Naive thymus-derived CD4-positive, alpha-beta T cell (primary cell): ENCODE measurements at regions not wholly inside any gene's neighbourhood (a gene's known extent, or its start where the extent isn't known, plus 50 kb on each side); places are given as distances from the start of the nearest gene placed in this dataset.

Experiments used
- ATAC-seq: fragments of 150-1000 bp; cut with Tn5 transposase; 2 replicates; pipeline ENCODE4 v1.10.0; 2021; ENCODE audit warnings: mild to moderate bottlenecking, moderate library complexity
- CTCF ChIA-PET: fragments of 350-600 bp; sonication (Branson Sonifier 250); formaldehyde crosslinking; loops from one replicate; lab custom pipeline; 2021; ENCODE audit warnings: antibody characterized with exemption; lab: Charles Lee
- POLR2A ChIA-PET: fragments of 350-600 bp; sonication (Branson Sonifier 250); formaldehyde crosslinking; loops from one replicate; lab custom pipeline; 2021; ENCODE audit warnings: antibody characterized with exemption, inconsistent platforms; lab: Charles Lee
- DNase-seq, 9 donors: peaks; one replicate each; pipeline versions ENCODE4 v3.0.0 to v3.0.0-alpha.2; 2020 to 2022; ENCODE audit warnings: mixed read lengths in 1 of 9
- H3K27ac ChIP-seq: one replicate; pipeline ENCODE4 v1.7.0; 2013; ENCODE audit warnings: mild to moderate bottlenecking, low read depth, low read length, moderate library complexity
- H3K27me3 ChIP-seq, 2 donors: one replicate each; pipeline ENCODE4 v1.7.0; 2013; ENCODE audit warnings: low read length in 2 of 2, mild to moderate bottlenecking in 2 of 2, moderate library complexity in 2 of 2; ENCODE audit not compliant: control insufficient read depth in 2 of 2, insufficient read depth in 2 of 2
- H3K36me3 ChIP-seq, 3 experiments: 1 replicate in 2 of 3; 2 replicates in 1 of 3; pipeline ENCODE4 v1.7.0; 2013; ENCODE audit warnings: low read length in 3 of 3, mild to moderate bottlenecking in 3 of 3, moderate library complexity in 1 of 3; ENCODE audit not compliant: insufficient read depth in 3 of 3, control insufficient read depth in 2 of 3
- H3K4me1 ChIP-seq, 2 donors: one replicate each; pipeline ENCODE4 v1.7.0; 2013; ENCODE audit warnings: low read length in 2 of 2, mild to moderate bottlenecking in 2 of 2, moderate library complexity in 1 of 2; ENCODE audit not compliant: control insufficient read depth in 2 of 2, insufficient read depth in 2 of 2
- H3K4me3 ChIP-seq: 2 replicates; pipeline ENCODE4 v1.7.0; 2013; ENCODE audit warnings: mild to moderate bottlenecking, low read length
- H3K9me3 ChIP-seq, 3 experiments: 1 replicate in 2 of 3; 2 replicates in 1 of 3; pipeline ENCODE4 v1.7.0; 2013; ENCODE audit warnings: low read length in 3 of 3; ENCODE audit not compliant: control insufficient read depth in 2 of 3
- H3K27ac Mint-ChIP-seq, 9 donors: one replicate each; pipeline ENCODE4 v1.8.0; 2020 to 2022; ENCODE audit warnings: mixed read lengths in 9 of 9, mild to moderate bottlenecking in 8 of 9, moderate library complexity in 5 of 9, inconsistent platforms in 2 of 9
- H3K27me3 Mint-ChIP-seq, 5 donors: one replicate each; pipeline ENCODE4 v1.8.0; 2021 to 2022; ENCODE audit warnings: mixed read lengths in 5 of 5, mild to moderate bottlenecking in 1 of 5
- H3K36me3 Mint-ChIP-seq, 5 donors: one replicate each; pipeline ENCODE4 v1.8.0; 2020 to 2022; ENCODE audit warnings: mixed read lengths in 5 of 5, mild to moderate bottlenecking in 3 of 5, inconsistent platforms in 1 of 5
- H3K4me1 Mint-ChIP-seq, 7 donors: one replicate each; pipeline ENCODE4 v1.8.0; 2020 to 2022; ENCODE audit warnings: mixed read lengths in 7 of 7, mild to moderate bottlenecking in 3 of 7, inconsistent platforms in 1 of 7
- H3K4me3 Mint-ChIP-seq, 10 donors: one replicate each; pipeline ENCODE4 v1.8.0; 2020 to 2022; ENCODE audit warnings: mild to moderate bottlenecking in 10 of 10, mixed read lengths in 10 of 10, moderate library complexity in 6 of 10, inconsistent platforms in 2 of 10
- H3K9me3 Mint-ChIP-seq, 11 donors: one replicate each; pipeline ENCODE4 v1.8.0; 2020 to 2022; ENCODE audit warnings: mixed read lengths in 11 of 11, mild to moderate bottlenecking in 4 of 11, inconsistent platforms in 1 of 11, moderate library complexity in 1 of 11
- intact Hi-C, 2 donors: fragments of 100-400 bp; cut with micrococcal nuclease; formaldehyde crosslinking; loops; one replicate each; pipeline ENCODE4 v1.15.1; 2023

DNA sequence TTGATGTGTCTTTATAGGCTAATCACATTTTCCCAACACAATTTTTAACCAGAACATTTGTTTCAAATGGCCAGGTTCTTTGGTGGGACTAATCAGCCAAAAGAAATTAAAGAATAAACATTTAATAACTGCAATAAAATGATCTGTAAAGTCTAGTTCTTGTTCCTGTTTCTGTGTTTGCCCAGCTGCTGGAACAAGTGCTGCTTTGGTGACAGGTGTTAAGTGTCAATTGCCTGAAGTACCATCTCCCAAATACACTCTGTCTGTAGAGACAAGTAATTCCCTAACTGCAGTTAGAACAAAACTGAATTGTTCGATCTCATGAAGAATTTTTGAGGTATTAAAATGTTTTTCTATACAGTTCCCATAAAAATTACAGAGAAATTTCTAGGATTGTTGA lies 402.3 kb upstream of the CHD1 start:
- POLR2A ChIA-PET: no interaction called here
- CTCF ChIA-PET: no interaction called here
- no peak for DNase-seq
- Mint-ChIP-seq H3K4me1 (no peaks in the 10 kb centered on the region), H3K36me3 (peaks cover 0 to 8% (median 0%) of the 10 kb centered on the region in 5 donors), H3K4me3 (no peak overlapping the region), H3K27me3 (no peaks in the 10 kb centered on the region), H3K9me3 (peaks cover 0 to 16% (median 6%) of the 10 kb centered on the region in 11 donors), H3K27ac (no peak overlapping the region)
- no peaks in the 10 kb centered on the region for H3K36me3 ChIP-seq
- intact Hi-C loops: no loop called here
- no peaks in the 10 kb centered on the region for H3K27me3 ChIP-seq
- H3K9me3 ChIP-seq: peaks cover 0 to 6% (median 0%) of the 10 kb centered on the region in 3 experiments
- H3K4me3 ChIP-seq: no peak overlapping the region
- H3K4me1 ChIP-seq: no peaks in the 10 kb centered on the region
- H3K27ac ChIP-seq: no peak overlapping the region
- ATAC-seq: no peak

DNA sequence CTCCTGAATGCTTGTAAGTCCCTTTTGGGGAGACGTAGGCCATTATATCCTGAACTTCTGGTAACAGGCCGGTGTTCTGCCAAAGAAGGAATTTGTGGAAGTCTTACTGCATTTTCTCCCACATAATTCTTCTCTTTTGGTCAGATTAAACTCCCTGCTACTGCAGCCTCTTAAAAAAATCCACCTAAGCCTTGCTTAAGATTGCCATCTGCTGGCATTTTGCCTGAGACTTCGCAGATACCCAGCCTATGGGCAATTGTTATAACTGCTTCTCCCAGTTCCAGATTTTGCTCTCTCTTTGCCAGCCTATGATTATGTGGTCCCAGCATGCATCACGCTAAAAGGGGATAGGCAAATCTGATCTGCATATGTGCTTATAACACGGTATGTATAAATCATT lies 391.6 kb upstream of the CHD1 start:
- Histone ChIP-seq H3K4me3 (no peak overlapping the region), H3K4me1 (no peaks in the 10 kb centered on the region), H3K27ac (no peak overlapping the region), H3K36me3 (no peaks in the 10 kb centered on the region), H3K27me3 (no peaks in the 10 kb centered on the region), H3K9me3 (no peaks in the 10 kb centered on the region)
- ChIA-PET POLR2A (no interaction called here), CTCF (no interaction called here)
- no peak for ATAC-seq
- no peaks in the 10 kb centered on the region for H3K27me3 Mint-ChIP-seq
- no peak overlapping the region for H3K4me3 Mint-ChIP-seq
- H3K9me3 Mint-ChIP-seq: peaks cover 0 to 13% (median 0%) of the 10 kb centered on the region in 11 donors
- H3K27ac Mint-ChIP-seq: no peak overlapping the region
- no peaks in the 10 kb centered on the region for H3K36me3 Mint-ChIP-seq
- H3K4me1 Mint-ChIP-seq: no peaks in the 10 kb centered on the region
- no peak for DNase-seq
- intact Hi-C loops: no loop called here

DNA sequence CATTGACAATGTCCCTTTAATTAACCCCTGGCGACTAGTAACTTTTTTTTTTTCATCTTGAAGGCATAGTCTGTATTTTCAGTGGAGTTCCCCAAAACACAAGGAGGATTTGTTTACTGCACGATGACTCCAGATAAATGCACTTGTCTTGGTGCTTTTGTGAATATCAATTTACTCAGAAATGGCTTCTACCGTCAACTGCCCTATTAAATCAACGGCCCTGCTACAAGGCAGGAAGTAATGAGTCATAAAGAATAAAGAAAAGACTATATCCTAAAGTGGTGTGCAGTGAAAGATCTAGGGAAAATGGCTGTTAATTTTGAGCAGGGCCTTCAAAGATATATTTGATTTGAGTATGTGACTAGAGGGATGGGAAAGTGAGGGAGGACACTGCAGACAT lies 388.3 kb upstream of the CHD1 start:
- Mint-ChIP-seq H3K36me3 (no peaks in the 10 kb centered on the region), H3K9me3 (peaks cover 0 to 13% (median 0%) of the 10 kb centered on the region in 11 donors), H3K27ac (no peak overlapping the region), H3K4me1 (no peaks in the 10 kb centered on the region), H3K27me3 (no peaks in the 10 kb centered on the region), H3K4me3 (no peak overlapping the region)
- Histone ChIP-seq H3K27ac (no peak overlapping the region), H3K36me3 (no peaks in the 10 kb centered on the region), H3K9me3 (no peaks in the 10 kb centered on the region), H3K27me3 (no peaks in the 10 kb centered on the region), H3K4me3 (no peak overlapping the region), H3K4me1 (no peaks in the 10 kb centered on the region)
- ATAC-seq (no peak), DNase-seq (no peak)
- POLR2A ChIA-PET: no interaction called here
- intact Hi-C loops: no loop called here
- CTCF ChIA-PET: no interaction called here

DNA sequence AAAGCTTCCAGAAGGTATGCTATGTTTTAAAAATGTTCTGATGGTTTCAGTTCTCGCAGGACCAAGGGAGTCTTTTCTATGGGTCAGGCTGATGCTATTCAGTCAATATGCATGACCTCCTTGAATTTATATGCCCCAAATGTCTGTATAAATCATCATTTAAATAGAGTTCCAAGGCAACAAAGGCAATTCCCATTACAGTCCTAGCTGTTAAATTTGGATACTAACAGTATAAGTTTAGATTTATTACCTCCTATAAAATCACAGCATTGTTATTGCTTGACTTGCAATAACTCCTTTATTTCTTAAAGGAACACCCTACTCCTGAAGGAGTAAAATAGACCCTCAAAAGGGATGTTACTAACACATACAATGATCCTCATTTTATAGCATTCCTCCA lies 387.7 kb upstream of the CHD1 start:
- Histone ChIP-seq H3K9me3 (no peaks in the 10 kb centered on the region), H3K4me1 (no peaks in the 10 kb centered on the region), H3K36me3 (no peaks in the 10 kb centered on the region), H3K27me3 (no peaks in the 10 kb centered on the region), H3K27ac (no peak overlapping the region), H3K4me3 (no peak overlapping the region)
- ChIA-PET CTCF (no interaction called here), POLR2A (no interaction called here)
- Mint-ChIP-seq H3K27ac (no peak overlapping the region), H3K4me3 (no peak overlapping the region), H3K9me3 (peaks cover 0 to 13% (median 0%) of the 10 kb centered on the region in 11 donors), H3K36me3 (no peaks in the 10 kb centered on the region), H3K4me1 (no peaks in the 10 kb centered on the region), H3K27me3 (no peaks in the 10 kb centered on the region)
- intact Hi-C loops: no loop called here
- DNase-seq: no peak
- no peak for ATAC-seq

DNA sequence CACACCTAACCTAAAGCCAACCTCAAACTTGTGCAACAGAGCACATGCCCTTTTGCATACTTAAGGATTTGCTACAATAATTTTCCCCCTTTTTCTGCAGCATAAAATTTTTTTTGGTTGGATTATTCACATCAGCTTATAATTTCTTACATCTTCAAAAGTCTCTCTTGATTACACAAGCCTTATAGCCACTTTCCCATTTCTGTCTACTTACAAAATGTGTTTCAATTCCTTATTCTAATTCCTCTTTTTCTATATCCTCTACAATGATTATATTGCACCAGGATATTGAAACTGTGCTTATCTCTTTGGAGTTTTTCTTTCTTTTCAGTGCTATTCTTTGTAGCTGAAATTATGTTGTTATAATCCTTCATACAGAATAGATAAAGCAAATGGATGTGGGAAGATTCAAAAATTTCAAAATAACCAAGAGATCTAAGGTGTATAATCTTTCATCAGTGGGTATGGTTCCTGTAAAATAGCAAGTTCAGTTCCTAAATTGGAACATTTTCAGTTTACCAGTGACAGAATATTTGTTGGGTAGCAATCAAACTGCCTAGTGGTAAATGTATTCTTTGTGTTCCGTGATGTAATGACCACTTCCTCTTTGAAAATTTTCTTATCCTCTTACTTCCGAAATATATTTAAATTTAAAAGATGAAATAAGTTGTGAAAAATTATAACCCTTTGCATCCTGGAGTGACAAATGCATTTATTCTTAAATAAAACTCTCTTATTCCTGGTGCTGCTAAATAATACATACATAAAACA lies 386.8 kb upstream of the CHD1 start:
- no peaks in the 10 kb centered on the region for H3K27me3 ChIP-seq
- H3K4me3 ChIP-seq: no peak overlapping the region
- no peaks in the 10 kb centered on the region for H3K36me3 Mint-ChIP-seq
- no peak overlapping the region for H3K27ac ChIP-seq
- H3K36me3 ChIP-seq: no peaks in the 10 kb centered on the region
- peaks cover 0 to 13% (median 0%) of the 10 kb centered on the region in 11 donors for H3K9me3 Mint-ChIP-seq
- DNase-seq (no peak), ATAC-seq (peak; percentile 29)
- H3K4me3 Mint-ChIP-seq: no peak overlapping the region
- POLR2A ChIA-PET: no interaction called here
- intact Hi-C loops: no loop called here
- no peaks in the 10 kb centered on the region for H3K27me3 Mint-ChIP-seq
- H3K27ac Mint-ChIP-seq: no peak overlapping the region
- CTCF ChIA-PET: no interaction called here
- no peaks in the 10 kb centered on the region for H3K4me1 Mint-ChIP-seq
- H3K4me1 ChIP-seq: no peaks in the 10 kb centered on the region
- no peaks in the 10 kb centered on the region for H3K9me3 ChIP-seq

DNA sequence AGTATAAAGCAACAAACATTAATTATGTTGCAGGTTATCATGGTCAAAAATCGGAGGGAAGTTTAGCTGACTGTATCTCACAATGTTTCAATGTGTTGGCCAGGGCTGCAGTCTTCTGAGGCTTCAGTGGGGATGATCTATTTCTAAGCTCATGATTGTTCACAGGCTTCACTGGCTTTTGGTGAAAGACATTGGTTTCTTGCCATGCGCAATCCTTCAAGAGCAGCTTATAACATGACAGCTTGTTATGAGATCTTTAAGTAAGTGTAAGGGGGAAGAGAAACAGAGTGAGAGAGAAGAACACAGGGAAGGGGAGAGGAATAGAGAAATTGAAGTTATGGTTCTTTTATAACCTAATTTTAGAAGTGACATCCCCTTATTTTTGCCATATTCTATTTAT lies 385.9 kb upstream of the CHD1 start:
- H3K27ac ChIP-seq: no peak overlapping the region
- no peak overlapping the region for H3K4me3 ChIP-seq
- intact Hi-C loops: no loop called here
- H3K27me3 ChIP-seq: no peaks in the 10 kb centered on the region
- H3K4me1 ChIP-seq: no peaks in the 10 kb centered on the region
- H3K4me1 Mint-ChIP-seq: no peaks in the 10 kb centered on the region
- H3K27me3 Mint-ChIP-seq: no peaks in the 10 kb centered on the region
- ATAC-seq (no peak), DNase-seq (no peak)
- ChIA-PET POLR2A (no interaction called here), CTCF (no interaction called here)
- no peaks in the 10 kb centered on the region for H3K36me3 ChIP-seq
- H3K9me3 Mint-ChIP-seq: peaks cover 0 to 13% (median 0%) of the 10 kb centered on the region in 11 donors
- no peaks in the 10 kb centered on the region for H3K9me3 ChIP-seq
- no peak overlapping the region for H3K4me3 Mint-ChIP-seq
- no peak overlapping the region for H3K27ac Mint-ChIP-seq
- no peaks in the 10 kb centered on the region for H3K36me3 Mint-ChIP-seq

DNA sequence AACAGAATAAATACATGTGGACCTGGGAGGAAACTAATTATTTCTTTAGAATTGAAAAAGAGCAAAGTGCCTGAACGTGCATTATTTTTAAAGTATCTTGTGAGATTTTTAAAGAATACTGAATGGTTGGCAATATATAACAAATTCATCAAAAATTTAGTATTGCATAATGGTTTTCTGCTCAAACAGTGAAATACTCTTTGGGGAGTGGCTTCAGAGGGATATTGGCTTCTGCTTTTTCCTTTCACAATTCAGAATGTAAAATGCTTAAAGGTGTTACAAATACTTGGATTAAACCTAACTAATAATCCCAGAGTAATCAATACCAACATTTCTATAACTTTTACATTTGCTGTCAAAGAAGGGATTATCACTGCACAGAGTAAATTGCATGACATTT lies 379.3 kb upstream of the CHD1 start:
- H3K4me1 Mint-ChIP-seq: no peaks in the 10 kb centered on the region
- H3K27me3 Mint-ChIP-seq: no peaks in the 10 kb centered on the region
- no peak overlapping the region for H3K27ac ChIP-seq
- H3K4me3 ChIP-seq: no peak overlapping the region
- H3K36me3 ChIP-seq: no peaks in the 10 kb centered on the region
- H3K27ac Mint-ChIP-seq: no peak overlapping the region
- H3K9me3 ChIP-seq: no peaks in the 10 kb centered on the region
- POLR2A ChIA-PET: no interaction called here
- no peaks in the 10 kb centered on the region for H3K4me1 ChIP-seq
- DNase-seq (no peak), ATAC-seq (no peak)
- CTCF ChIA-PET: no interaction called here
- H3K4me3 Mint-ChIP-seq: no peak overlapping the region
- peaks cover 0 to 1% (median 0%) of the 10 kb centered on the region in 11 donors for H3K9me3 Mint-ChIP-seq
- intact Hi-C loops: no loop called here
- H3K27me3 ChIP-seq: no peaks in the 10 kb centered on the region
- H3K36me3 Mint-ChIP-seq: no peaks in the 10 kb centered on the region
